SK-N-SH treated with all-trans-retinoic acid at 6 μM for 48 hours (cell line): ENCODE measurements at regions not wholly inside any gene's neighbourhood (a gene's known extent, or its start where the extent isn't known, plus 50 kb on each side); places are given as distances from the start of the nearest gene placed in this dataset.

Experiments
- ATAC-seq: fragments of 200-7000 bp; cut with Tn5 transposase; 3 replicates; pipeline ENCODE4 v1.9.1; 2020; ENCODE audit warnings: mild to moderate bottlenecking, moderate library complexity
- ARNTL ChIP-seq: fragments of 450-650 bp; formaldehyde crosslinking; IDR thresholded peaks from 2 replicates; pipeline ENCODE4 v1.5.0; 2020; ENCODE audit warnings: low read depth, mild to moderate bottlenecking, moderate library complexity, borderline replicate concordance
- BACH2 ChIP-seq: fragments of 250-450 bp; sonication (Bioruptor Pico); IDR thresholded peaks from 2 replicates; pipeline ENCODE4 v1.9.0; 2021; ENCODE audit warnings: mild to moderate bottlenecking, borderline replicate concordance
- CREB5 ChIP-seq: fragments of 250-450 bp; sonication (Bioruptor Pico); IDR thresholded peaks from 2 replicates; pipeline ENCODE4 v1.5.1; 2020; ENCODE audit warnings: low read depth, mild to moderate bottlenecking, moderate library complexity
- CSDC2 ChIP-seq: fragments of 250-450 bp; sonication (Bioruptor Pico); IDR thresholded peaks from 2 replicates; pipeline ENCODE4 v1.5.0; 2020; ENCODE audit warnings: mild to moderate bottlenecking, moderate library complexity
- ESRRG ChIP-seq: fragments of 250-450 bp; sonication (Bioruptor Pico); IDR thresholded peaks from 2 replicates; pipeline ENCODE4 v1.6.1; 2021; ENCODE audit warnings: mild to moderate bottlenecking
- GLIS3 ChIP-seq: fragments of 250-450 bp; sonication (Bioruptor Pico); IDR thresholded peaks from 2 replicates; pipeline ENCODE4 v1.5.0; 2020; ENCODE audit warnings: mild to moderate bottlenecking, moderate library complexity
- ISL1 ChIP-seq: fragments of 250-450 bp; sonication (Bioruptor Pico); IDR thresholded peaks from 2 replicates; pipeline ENCODE4 v2.1.2; 2022; ENCODE audit warnings: mild to moderate bottlenecking, moderate library complexity
- OSR1 ChIP-seq: fragments of 250-450 bp; sonication (Bioruptor Pico); IDR thresholded peaks from 2 replicates; pipeline ENCODE4 v1.8.0; 2022; ENCODE audit warnings: moderate library complexity, mild to moderate bottlenecking, inconsistent platforms
- PPARA ChIP-seq: fragments of 250-450 bp; sonication (Bioruptor Pico); IDR thresholded peaks from 2 replicates; pipeline ENCODE4 v1.5.0; 2020; ENCODE audit warnings: mild to moderate bottlenecking, borderline replicate concordance
- RARB ChIP-seq: fragments of 250-450 bp; sonication (Bioruptor Pico); IDR thresholded peaks from 2 replicates; pipeline ENCODE4 v1.8.0; 2021; ENCODE audit warnings: mild to moderate bottlenecking, moderate library complexity
- SNAI2 ChIP-seq: fragments of 250-450 bp; sonication (Bioruptor Pico); IDR thresholded peaks from 2 replicates; pipeline ENCODE4 v1.5.0; 2020; ENCODE audit warnings: mild to moderate bottlenecking, moderate library complexity
- TCF4 ChIP-seq: fragments of 250-450 bp; sonication (Bioruptor Pico); IDR thresholded peaks from 2 replicates; pipeline ENCODE4 v1.8.0; 2021; ENCODE audit warnings: mild to moderate bottlenecking, moderate library complexity, borderline replicate concordance
- TOX ChIP-seq: fragments of 250-450 bp; sonication (Bioruptor Pico); IDR thresholded peaks from 2 replicates; pipeline ENCODE4 v1.8.0; 2021; ENCODE audit warnings: mild to moderate bottlenecking, moderate library complexity, borderline replicate concordance
- ZC3H10 ChIP-seq: fragments of 250-450 bp; sonication (Bioruptor Pico); IDR thresholded peaks from 2 replicates; pipeline ENCODE4 v1.5.1; 2021; ENCODE audit warnings: mild to moderate bottlenecking, moderate library complexity
- ZFP3 ChIP-seq: fragments of 250-450 bp; sonication (Bioruptor Pico); IDR thresholded peaks from 2 replicates; pipeline ENCODE4 v1.5.0; 2020; ENCODE audit warnings: mild to moderate bottlenecking, moderate library complexity
- ZFP30 ChIP-seq: fragments of 450-650 bp; formaldehyde crosslinking; IDR thresholded peaks from 2 replicates; pipeline ENCODE4 v1.5.0; 2022; ENCODE audit warnings: mild to moderate bottlenecking, moderate library complexity
- ZNF8 ChIP-seq: fragments of 450-650 bp; formaldehyde crosslinking; IDR thresholded peaks from 2 replicates; pipeline ENCODE4 v1.5.0; 2020; ENCODE audit warnings: mild to moderate bottlenecking, moderate library complexity
- TF ChIP-seq, protein P1 (sequence below): fragments of 250-450 bp; sonication (Bioruptor Pico); IDR thresholded peaks from 2 replicates; pipeline ENCODE4 v1.5.0; 2020; ENCODE audit warnings: mild to moderate bottlenecking, moderate library complexity
- TF ChIP-seq, protein P2 (sequence below): fragments of 250-450 bp; sonication (Bioruptor Pico); IDR thresholded peaks from 2 replicates; pipeline ENCODE4 v1.8.0; 2021; ENCODE audit warnings: low read depth, mild to moderate bottlenecking, moderate library complexity, borderline replicate concordance
- TF ChIP-seq, protein P3 (sequence below): fragments of 250-450 bp; sonication (Bioruptor Pico); IDR thresholded peaks from 2 replicates; pipeline ENCODE4 v1.5.1; 2021; ENCODE audit warnings: mild to moderate bottlenecking, moderate library complexity
- TF ChIP-seq, protein P4 (sequence below): fragments of 250-450 bp; sonication (Bioruptor Pico); IDR thresholded peaks from 2 replicates; pipeline ENCODE4 v1.8.0; 2020; ENCODE audit warnings: mild to moderate bottlenecking, moderate library complexity, borderline replicate concordance

DNA sequence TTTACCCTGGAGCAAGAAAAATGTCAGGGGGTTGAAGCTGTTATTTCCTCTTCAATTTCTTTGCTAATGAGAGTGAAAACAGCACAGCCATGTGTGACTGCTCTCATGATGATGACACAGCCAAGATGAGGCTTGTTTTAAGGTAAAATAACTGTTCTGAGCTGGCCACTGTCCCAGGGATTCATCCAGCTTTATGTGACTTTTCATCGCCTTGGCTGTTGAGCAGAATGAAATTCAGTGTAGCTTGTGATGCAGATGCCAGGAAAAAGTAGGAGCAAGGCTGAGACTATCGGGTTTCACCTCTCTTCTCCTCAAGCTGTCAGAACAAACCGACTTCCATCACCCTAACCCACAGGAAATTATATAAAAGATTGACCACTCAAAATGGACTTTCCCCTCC lies 361.8 kb upstream of the CDH5 start:
- TF ChIP-seq OSR1 (CRISPR knock-in tag) (no peak), ZFP30 (no peak), SNAI2 (CRISPR knock-in tag) (no peak), ARNTL (CRISPR knock-in tag) (no peak), PPARA (CRISPR knock-in tag) (no peak), ISL1 (CRISPR knock-in tag) (no peak), RARB (CRISPR knock-in tag) (no peak), ZFP3 (no peak), CSDC2 (CRISPR knock-in tag) (no peak), GLIS3 (no peak), BACH2 (CRISPR knock-in tag) (no peak), ZNF8 (CRISPR knock-in tag) (no peak), TCF4 (no peak), ESRRG (CRISPR knock-in tag) (no peak), TOX (CRISPR knock-in tag) (no peak)
- TF ChIP-seq, protein P1, sequence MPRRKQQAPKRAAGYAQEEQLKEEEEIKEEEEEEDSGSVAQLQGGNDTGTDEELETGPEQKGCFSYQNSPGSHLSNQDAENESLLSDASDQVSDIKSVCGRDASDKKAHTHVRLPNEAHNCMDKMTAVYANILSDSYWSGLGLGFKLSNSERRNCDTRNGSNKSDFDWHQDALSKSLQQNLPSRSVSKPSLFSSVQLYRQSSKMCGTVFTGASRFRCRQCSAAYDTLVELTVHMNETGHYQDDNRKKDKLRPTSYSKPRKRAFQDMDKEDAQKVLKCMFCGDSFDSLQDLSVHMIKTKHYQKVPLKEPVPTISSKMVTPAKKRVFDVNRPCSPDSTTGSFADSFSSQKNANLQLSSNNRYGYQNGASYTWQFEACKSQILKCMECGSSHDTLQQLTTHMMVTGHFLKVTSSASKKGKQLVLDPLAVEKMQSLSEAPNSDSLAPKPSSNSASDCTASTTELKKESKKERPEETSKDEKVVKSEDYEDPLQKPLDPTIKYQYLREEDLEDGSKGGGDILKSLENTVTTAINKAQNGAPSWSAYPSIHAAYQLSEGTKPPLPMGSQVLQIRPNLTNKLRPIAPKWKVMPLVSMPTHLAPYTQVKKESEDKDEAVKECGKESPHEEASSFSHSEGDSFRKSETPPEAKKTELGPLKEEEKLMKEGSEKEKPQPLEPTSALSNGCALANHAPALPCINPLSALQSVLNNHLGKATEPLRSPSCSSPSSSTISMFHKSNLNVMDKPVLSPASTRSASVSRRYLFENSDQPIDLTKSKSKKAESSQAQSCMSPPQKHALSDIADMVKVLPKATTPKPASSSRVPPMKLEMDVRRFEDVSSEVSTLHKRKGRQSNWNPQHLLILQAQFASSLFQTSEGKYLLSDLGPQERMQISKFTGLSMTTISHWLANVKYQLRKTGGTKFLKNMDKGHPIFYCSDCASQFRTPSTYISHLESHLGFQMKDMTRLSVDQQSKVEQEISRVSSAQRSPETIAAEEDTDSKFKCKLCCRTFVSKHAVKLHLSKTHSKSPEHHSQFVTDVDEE (CRISPR knock-in tag) = no peak
- TF ChIP-seq, protein P2, sequence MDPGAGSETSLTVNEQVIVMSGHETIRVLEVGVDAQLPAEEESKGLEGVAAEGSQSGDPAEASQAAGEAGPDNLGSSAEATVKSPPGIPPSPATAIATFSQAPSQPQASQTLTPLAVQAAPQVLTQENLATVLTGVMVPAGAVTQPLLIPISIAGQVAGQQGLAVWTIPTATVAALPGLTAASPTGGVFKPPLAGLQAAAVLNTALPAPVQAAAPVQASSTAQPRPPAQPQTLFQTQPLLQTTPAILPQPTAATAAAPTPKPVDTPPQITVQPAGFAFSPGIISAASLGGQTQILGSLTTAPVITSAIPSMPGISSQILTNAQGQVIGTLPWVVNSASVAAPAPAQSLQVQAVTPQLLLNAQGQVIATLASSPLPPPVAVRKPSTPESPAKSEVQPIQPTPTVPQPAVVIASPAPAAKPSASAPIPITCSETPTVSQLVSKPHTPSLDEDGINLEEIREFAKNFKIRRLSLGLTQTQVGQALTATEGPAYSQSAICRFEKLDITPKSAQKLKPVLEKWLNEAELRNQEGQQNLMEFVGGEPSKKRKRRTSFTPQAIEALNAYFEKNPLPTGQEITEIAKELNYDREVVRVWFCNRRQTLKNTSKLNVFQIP (CRISPR knock-in tag) = no peak
- TF ChIP-seq, protein P3, sequence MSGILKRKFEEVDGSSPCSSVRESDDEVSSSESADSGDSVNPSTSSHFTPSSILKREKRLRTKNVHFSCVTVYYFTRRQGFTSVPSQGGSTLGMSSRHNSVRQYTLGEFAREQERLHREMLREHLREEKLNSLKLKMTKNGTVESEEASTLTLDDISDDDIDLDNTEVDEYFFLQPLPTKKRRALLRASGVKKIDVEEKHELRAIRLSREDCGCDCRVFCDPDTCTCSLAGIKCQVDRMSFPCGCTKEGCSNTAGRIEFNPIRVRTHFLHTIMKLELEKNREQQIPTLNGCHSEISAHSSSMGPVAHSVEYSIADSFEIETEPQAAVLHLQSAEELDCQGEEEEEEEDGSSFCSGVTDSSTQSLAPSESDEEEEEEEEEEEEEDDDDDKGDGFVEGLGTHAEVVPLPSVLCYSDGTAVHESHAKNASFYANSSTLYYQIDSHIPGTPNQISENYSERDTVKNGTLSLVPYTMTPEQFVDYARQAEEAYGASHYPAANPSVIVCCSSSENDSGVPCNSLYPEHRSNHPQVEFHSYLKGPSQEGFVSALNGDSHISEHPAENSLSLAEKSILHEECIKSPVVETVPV (CRISPR knock-in tag) = no peak
- no peak for ATAC-seq

DNA sequence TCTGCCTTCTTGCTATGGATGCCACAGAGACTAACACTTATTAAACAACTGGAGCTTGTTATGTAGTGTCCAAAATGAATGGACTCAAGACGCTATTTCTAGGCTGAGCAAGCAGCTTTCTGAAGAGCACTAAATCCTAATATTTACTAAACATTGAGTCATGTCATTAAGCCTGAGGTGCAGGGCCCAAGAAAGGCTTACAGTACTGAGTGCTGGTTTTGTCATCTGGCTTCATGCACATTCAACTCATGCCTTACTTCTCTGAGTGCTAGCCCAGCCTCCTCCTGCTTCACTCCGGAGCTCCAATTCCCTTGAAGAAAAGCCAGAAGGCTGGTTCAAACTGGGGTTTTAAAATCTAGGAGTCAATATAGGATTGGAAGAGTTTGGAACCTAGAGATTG lies 363.3 kb upstream of the CDH5 start:
- no peak for ATAC-seq
- TF ChIP-seq, protein P2 (CRISPR knock-in tag) = no peak
- no peak for TF ChIP-seq TOX (CRISPR knock-in tag)
- no peak for TF ChIP-seq GLIS3
- TF ChIP-seq TCF4 = no peak
- TF ChIP-seq, protein P1 (CRISPR knock-in tag) = no peak
- no peak for TF ChIP-seq ZC3H10
- TF ChIP-seq ZFP3 = no peak

GRCh38 chr16:66002601-66003000 lies 363.9 kb upstream of the CDH5 start:
- ATAC-seq = no peak
- TF ChIP-seq BACH2 (CRISPR knock-in tag) = no peak
- TF ChIP-seq ZFP30 = no peak
- TF ChIP-seq, protein P4, sequence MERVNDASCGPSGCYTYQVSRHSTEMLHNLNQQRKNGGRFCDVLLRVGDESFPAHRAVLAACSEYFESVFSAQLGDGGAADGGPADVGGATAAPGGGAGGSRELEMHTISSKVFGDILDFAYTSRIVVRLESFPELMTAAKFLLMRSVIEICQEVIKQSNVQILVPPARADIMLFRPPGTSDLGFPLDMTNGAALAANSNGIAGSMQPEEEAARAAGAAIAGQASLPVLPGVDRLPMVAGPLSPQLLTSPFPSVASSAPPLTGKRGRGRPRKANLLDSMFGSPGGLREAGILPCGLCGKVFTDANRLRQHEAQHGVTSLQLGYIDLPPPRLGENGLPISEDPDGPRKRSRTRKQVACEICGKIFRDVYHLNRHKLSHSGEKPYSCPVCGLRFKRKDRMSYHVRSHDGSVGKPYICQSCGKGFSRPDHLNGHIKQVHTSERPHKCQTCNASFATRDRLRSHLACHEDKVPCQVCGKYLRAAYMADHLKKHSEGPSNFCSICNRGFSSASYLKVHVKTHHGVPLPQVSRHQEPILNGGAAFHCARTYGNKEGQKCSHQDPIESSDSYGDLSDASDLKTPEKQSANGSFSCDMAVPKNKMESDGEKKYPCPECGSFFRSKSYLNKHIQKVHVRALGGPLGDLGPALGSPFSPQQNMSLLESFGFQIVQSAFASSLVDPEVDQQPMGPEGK = no peak
- TF ChIP-seq, protein P3 (CRISPR knock-in tag) = no peak
- no peak for TF ChIP-seq CREB5
- TF ChIP-seq RARB (CRISPR knock-in tag) = no peak
